Astrocyte (in vitro differentiated cells and primary cell): ENCODE measurements at regions not wholly inside any gene's neighbourhood (a gene's known extent, or its start where the extent isn't known, plus 50 kb on each side); places are given as distances from the start of the nearest gene placed in this dataset.

ENCODE experiments used
- DNase-seq: peaks from one replicate; pipeline ENCODE4 v3.0.0-alpha.2; 2010; ENCODE audit warnings: low read depth
- FAIRE-seq: peaks from 2 replicates; lab custom pipeline; 2011; peaks lifted over from hg19 to GRCh38; lab: Jason Lieb, UNC
- H2AFZ ChIP-seq: 2 replicates; pipeline ENCODE4 v1.6.0; 2012; ENCODE audit warnings: low read depth, low read length, inconsistent platforms
- H3K27ac ChIP-seq: 2 replicates; pipeline ENCODE4 v1.5.1; 2011; ENCODE audit warnings: low read depth, low read length, inconsistent platforms
- H3K27me3 ChIP-seq: 2 replicates; pipeline ENCODE4 v1.6.0; 2011; ENCODE audit warnings: low read length, inconsistent platforms; ENCODE audit not compliant: insufficient read depth
- H3K36me3 ChIP-seq: 2 replicates; pipeline ENCODE4 v1.5.1; 2011; ENCODE audit warnings: low read length, inconsistent platforms; ENCODE audit not compliant: insufficient read depth
- H3K4me1 ChIP-seq: 2 replicates; pipeline ENCODE4 v1.5.1; 2011; ENCODE audit warnings: low read length, inconsistent platforms; ENCODE audit not compliant: insufficient read depth
- H3K4me2 ChIP-seq: 2 replicates; pipeline ENCODE4 v1.6.0; 2012; ENCODE audit warnings: low read length, inconsistent platforms
- H3K4me3 ChIP-seq: 2 replicates; pipeline ENCODE4 v1.5.1; 2011; ENCODE audit warnings: low read depth, mild to moderate bottlenecking, low read length, inconsistent platforms; ENCODE audit not compliant: insufficient read depth
- H3K79me2 ChIP-seq: 2 replicates; pipeline ENCODE4 v1.6.0; 2012; ENCODE audit warnings: mild to moderate bottlenecking, low read length, inconsistent platforms; ENCODE audit not compliant: insufficient read depth
- H3K9ac ChIP-seq: 2 replicates; pipeline ENCODE4 v1.6.0; 2012; ENCODE audit warnings: mild to moderate bottlenecking, low read length, inconsistent platforms
- H3K9me3 ChIP-seq: 2 replicates; pipeline ENCODE4 v1.5.1; 2012; ENCODE audit warnings: low read depth, mild to moderate bottlenecking, low read length, inconsistent platforms; ENCODE audit not compliant: insufficient read depth
- H4K20me1 ChIP-seq: 2 replicates; pipeline ENCODE4 v1.6.0; 2012; ENCODE audit warnings: low read length, inconsistent platforms; ENCODE audit not compliant: insufficient read depth
- H3K27ac Mint-ChIP-seq: one replicate; pipeline ENCODE4 v1.8.0; 2021; ENCODE audit warnings: mild to moderate bottlenecking, mixed read lengths; ENCODE audit not compliant: unreplicated experiment
- H3K27me3 Mint-ChIP-seq: one replicate; pipeline ENCODE4 v1.8.0; 2021; ENCODE audit warnings: low read depth, mixed read lengths; ENCODE audit not compliant: unreplicated experiment
- H3K36me3 Mint-ChIP-seq: one replicate; pipeline ENCODE4 v1.8.0; 2021; ENCODE audit warnings: low read depth, mixed read lengths; ENCODE audit not compliant: unreplicated experiment
- H3K4me1 Mint-ChIP-seq: one replicate; pipeline ENCODE4 v1.8.0; 2021; ENCODE audit warnings: low read depth, mixed read lengths; ENCODE audit not compliant: unreplicated experiment
- H3K4me3 Mint-ChIP-seq: one replicate; pipeline ENCODE4 v1.8.0; 2021; ENCODE audit warnings: mild to moderate bottlenecking, moderate library complexity, mixed read lengths; ENCODE audit not compliant: unreplicated experiment
- H3K9me3 Mint-ChIP-seq: one replicate; pipeline ENCODE4 v1.8.0; 2021; ENCODE audit warnings: mild to moderate bottlenecking, mixed read lengths; ENCODE audit not compliant: unreplicated experiment
- EZH2 ChIP-seq: IDR thresholded peaks from 2 replicates; pipeline ENCODE4 v1.6.1; 2012; ENCODE audit warnings: mild to moderate bottlenecking, low read length, inconsistent platforms; ENCODE audit not compliant: insufficient read depth
- TF ChIP-seq, protein P1 (sequence below): IDR thresholded peaks from 2 replicates; pipeline ENCODE4 v1.5.1; 2011; ENCODE audit warnings: low read depth, mild to moderate bottlenecking, inconsistent platforms, low read length, moderate library complexity; ENCODE audit not compliant: insufficient read depth

DNA sequence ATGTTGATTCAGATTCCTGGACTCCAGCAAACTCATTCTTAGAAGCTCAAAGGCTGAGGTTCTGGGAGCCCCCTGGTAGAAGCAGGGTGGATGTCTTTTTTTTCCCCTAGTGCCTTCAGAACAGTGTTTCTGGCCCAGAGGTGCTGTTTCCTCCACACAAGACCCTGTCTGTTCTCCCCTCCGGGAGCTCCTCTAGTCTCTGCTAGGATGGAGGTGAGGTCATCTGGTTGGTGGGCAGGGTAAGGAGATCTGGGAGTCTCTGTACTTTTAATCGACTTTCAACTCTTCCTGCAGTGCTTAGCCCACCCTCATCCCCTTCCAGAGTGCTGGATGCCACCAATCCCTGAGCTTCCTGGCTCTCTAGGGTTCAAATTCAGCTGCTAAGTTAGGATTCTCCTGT, 192.0 kb downstream of the SH3BP4 start:
- H3K9ac ChIP-seq, result no peak overlapping the region
- H3K4me3 Mint-ChIP-seq, result no peak overlapping the region
- no peaks in the 10 kb centered on the region for H3K9me3 Mint-ChIP-seq
- H2AFZ ChIP-seq, result no peak overlapping the region
- no peak overlapping the region for H3K4me2 ChIP-seq
- H3K9me3 ChIP-seq, result no peaks in the 10 kb centered on the region
- no peak overlapping the region for H3K4me3 ChIP-seq
- no peak for FAIRE-seq
- H3K27ac ChIP-seq, result no peak overlapping the region
- H3K36me3 Mint-ChIP-seq, result no peaks in the 10 kb centered on the region
- no peak for DNase-seq
- H3K79me2 ChIP-seq, result no peaks in the 10 kb centered on the region
- no peaks in the 10 kb centered on the region for H3K4me1 Mint-ChIP-seq
- H3K36me3 ChIP-seq, result no peaks in the 10 kb centered on the region
- TF ChIP-seq, protein P1, sequence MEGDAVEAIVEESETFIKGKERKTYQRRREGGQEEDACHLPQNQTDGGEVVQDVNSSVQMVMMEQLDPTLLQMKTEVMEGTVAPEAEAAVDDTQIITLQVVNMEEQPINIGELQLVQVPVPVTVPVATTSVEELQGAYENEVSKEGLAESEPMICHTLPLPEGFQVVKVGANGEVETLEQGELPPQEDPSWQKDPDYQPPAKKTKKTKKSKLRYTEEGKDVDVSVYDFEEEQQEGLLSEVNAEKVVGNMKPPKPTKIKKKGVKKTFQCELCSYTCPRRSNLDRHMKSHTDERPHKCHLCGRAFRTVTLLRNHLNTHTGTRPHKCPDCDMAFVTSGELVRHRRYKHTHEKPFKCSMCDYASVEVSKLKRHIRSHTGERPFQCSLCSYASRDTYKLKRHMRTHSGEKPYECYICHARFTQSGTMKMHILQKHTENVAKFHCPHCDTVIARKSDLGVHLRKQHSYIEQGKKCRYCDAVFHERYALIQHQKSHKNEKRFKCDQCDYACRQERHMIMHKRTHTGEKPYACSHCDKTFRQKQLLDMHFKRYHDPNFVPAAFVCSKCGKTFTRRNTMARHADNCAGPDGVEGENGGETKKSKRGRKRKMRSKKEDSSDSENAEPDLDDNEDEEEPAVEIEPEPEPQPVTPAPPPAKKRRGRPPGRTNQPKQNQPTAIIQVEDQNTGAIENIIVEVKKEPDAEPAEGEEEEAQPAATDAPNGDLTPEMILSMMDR, result no peak
- TF ChIP-seq EZH2, result no peak
- no peaks in the 10 kb centered on the region for H3K4me1 ChIP-seq
- peaks cover 27% of the 10 kb centered on the region for H3K27me3 ChIP-seq
- no peaks in the 10 kb centered on the region for H4K20me1 ChIP-seq
- no peak overlapping the region for H3K27ac Mint-ChIP-seq
- peaks cover 30% of the 10 kb centered on the region for H3K27me3 Mint-ChIP-seq

DNA sequence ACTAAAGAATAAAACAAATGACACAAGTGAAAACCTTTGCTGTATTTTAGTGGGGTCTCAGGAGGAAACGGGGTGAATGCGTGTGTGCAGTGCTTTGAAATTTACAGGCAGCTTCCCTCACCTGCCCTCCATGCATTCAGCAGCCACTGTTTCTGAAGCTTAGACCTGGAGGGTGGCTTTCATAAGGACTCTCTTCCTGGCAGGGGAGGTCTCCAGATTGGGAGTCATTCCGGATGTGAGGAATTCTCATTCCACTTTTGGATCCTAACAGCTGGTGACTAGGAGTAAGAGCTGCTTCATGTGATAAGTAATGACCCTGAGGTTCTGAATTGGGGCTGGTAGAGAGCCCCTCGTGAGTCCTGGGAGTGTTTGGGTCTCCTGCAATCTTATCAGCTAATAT, 192.5 kb downstream of the SH3BP4 start:
- peaks cover 31% of the 10 kb centered on the region for H3K27me3 ChIP-seq
- Mint-ChIP-seq H3K36me3 (no peaks in the 10 kb centered on the region), H3K27ac (no peak overlapping the region), H3K27me3 (peaks cover 32% of the 10 kb centered on the region), H3K4me1 (no peaks in the 10 kb centered on the region), H3K4me3 (no peak overlapping the region), H3K9me3 (no peaks in the 10 kb centered on the region)
- no peaks in the 10 kb centered on the region for H3K9me3 ChIP-seq
- H3K79me2 ChIP-seq, result no peaks in the 10 kb centered on the region
- DNase-seq (no peak), FAIRE-seq (no peak)
- no peaks in the 10 kb centered on the region for H3K36me3 ChIP-seq
- no peak overlapping the region for H3K4me3 ChIP-seq
- no peak overlapping the region for H2AFZ ChIP-seq
- no peak overlapping the region for H3K27ac ChIP-seq
- no peaks in the 10 kb centered on the region for H3K4me1 ChIP-seq
- H4K20me1 ChIP-seq, result no peaks in the 10 kb centered on the region
- no peak for TF ChIP-seq EZH2
- TF ChIP-seq, protein P1, result no peak
- H3K9ac ChIP-seq, result no peak overlapping the region
- no peak overlapping the region for H3K4me2 ChIP-seq

DNA sequence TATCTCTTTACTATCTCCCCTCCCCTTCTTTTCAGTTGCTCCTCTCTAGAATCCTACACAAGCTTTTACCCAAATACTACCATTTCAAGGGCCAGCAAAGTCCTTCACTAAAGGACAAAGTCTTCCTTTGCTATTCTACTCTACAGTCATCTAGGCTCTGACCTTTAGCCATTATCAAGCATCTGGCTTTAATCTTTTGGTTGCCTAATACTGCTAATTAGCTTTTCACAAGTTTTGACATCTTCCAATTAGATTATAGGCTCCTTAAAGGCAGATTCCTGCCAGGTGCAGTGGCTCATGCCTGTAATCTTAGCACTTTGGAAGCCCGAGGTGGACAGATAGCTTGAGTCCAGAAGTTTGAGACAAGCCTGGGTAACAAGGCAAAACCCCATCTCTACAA, 194.4 kb downstream of the SH3BP4 start:
- Histone ChIP-seq H3K9me3 (no peaks in the 10 kb centered on the region), H3K27ac (no peak overlapping the region), H2AFZ (no peak overlapping the region), H3K27me3 (peaks cover 39% of the 10 kb centered on the region), H3K4me1 (no peaks in the 10 kb centered on the region), H4K20me1 (no peaks in the 10 kb centered on the region), H3K4me3 (no peak overlapping the region), H3K9ac (no peak overlapping the region), H3K36me3 (no peaks in the 10 kb centered on the region), H3K4me2 (no peak overlapping the region), H3K79me2 (no peaks in the 10 kb centered on the region)
- Mint-ChIP-seq H3K36me3 (no peaks in the 10 kb centered on the region), H3K27me3 (peaks cover 18% of the 10 kb centered on the region), H3K4me1 (no peaks in the 10 kb centered on the region), H3K9me3 (no peaks in the 10 kb centered on the region), H3K4me3 (no peak overlapping the region), H3K27ac (no peak overlapping the region)
- FAIRE-seq (no peak), DNase-seq (no peak)
- TF ChIP-seq, protein P1, result no peak
- TF ChIP-seq EZH2, result no peak
